ENCODE measurements at regions not wholly inside any gene's neighbourhood (a gene's known extent, or its start where the extent isn't known, plus 50 kb on each side); places are given as distances from the start of the nearest gene placed in this dataset.

DNA sequence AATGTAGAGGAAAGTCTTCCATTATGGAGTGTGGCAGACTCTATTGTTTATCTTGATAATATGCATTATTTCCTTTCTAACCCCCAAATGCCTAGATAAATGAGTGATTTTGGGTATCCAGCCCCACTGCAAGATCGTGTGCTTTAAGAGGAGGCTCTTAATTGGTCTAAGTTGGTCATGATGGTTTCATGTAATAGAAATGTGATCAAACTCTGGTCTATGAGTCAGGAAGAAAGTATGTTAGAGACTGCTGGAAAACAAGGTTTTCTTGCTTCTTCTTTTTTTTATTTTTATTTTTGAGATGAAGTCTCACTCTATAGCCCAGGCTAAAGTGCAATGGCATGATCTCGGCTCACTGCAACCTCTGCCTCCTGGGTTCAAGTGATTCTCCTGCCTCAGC is 344.5 kb upstream of the TNP1 start:
- peaks cover 11% of the 10 kb centered on the region for H3K4me1 ChIP-seq (ENCODE audit: insufficient read depth, low read length, poor library complexity, severe bottlenecking)
- ChIA-PET CTCF (no interaction called here), POLR2A (ENCODE audit: low non-redundant PET) (no interaction called here)
- no peaks in the 10 kb centered on the region for H3K9me3 ChIP-seq (ENCODE audit: low read depth, low read length, poor library complexity, severe bottlenecking)
- no TSS peak for BruUV-seq (replicated peaks)
- no peaks in the 10 kb centered on the region for H3K27me3 ChIP-seq (replicated peaks; ENCODE audit: insufficient read depth, low read depth, low read length, poor library complexity)
- intact Hi-C loops (cut with micrococcal nuclease; ENCODE audit: unreplicated experiment), result no loop called here
- DNase-seq (ENCODE audit: low spot score), result no peak
- H3K36me3 ChIP-seq (ENCODE audit: insufficient read depth, low read length, poor library complexity, severe bottlenecking), result no peaks in the 10 kb centered on the region
- no peak overlapping the region for H3K27ac ChIP-seq (ENCODE audit: low read depth, low read length, poor library complexity, severe bottlenecking)
- H3K4me3 ChIP-seq (ENCODE audit: low read depth, low read length, poor library complexity, severe bottlenecking), result no peak overlapping the region
- TF ChIP-seq EZH2 (IDR thresholded peaks at IDR 0.05; ENCODE audit: borderline replicate concordance, low read depth, low read length, poor library complexity, severe bottlenecking), result no peak
- TF ChIP-seq, protein P1, sequence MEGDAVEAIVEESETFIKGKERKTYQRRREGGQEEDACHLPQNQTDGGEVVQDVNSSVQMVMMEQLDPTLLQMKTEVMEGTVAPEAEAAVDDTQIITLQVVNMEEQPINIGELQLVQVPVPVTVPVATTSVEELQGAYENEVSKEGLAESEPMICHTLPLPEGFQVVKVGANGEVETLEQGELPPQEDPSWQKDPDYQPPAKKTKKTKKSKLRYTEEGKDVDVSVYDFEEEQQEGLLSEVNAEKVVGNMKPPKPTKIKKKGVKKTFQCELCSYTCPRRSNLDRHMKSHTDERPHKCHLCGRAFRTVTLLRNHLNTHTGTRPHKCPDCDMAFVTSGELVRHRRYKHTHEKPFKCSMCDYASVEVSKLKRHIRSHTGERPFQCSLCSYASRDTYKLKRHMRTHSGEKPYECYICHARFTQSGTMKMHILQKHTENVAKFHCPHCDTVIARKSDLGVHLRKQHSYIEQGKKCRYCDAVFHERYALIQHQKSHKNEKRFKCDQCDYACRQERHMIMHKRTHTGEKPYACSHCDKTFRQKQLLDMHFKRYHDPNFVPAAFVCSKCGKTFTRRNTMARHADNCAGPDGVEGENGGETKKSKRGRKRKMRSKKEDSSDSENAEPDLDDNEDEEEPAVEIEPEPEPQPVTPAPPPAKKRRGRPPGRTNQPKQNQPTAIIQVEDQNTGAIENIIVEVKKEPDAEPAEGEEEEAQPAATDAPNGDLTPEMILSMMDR (conservative IDR thresholded peaks at IDR 0.05; ENCODE audit: low read depth, low read length), result no peak

GRCh38 chr2:217203086-217203485 is 343.2 kb upstream of the TNP1 start:
- peaks cover 11% of the 10 kb centered on the region for H3K4me1 ChIP-seq (ENCODE audit: insufficient read depth, low read length, poor library complexity, severe bottlenecking)
- intact Hi-C loops (cut with micrococcal nuclease; ENCODE audit: unreplicated experiment), result no loop called here
- no peak for DNase-seq (ENCODE audit: low spot score)
- CTCF ChIA-PET, result no interaction called here
- H3K9me3 ChIP-seq (ENCODE audit: low read depth, low read length, poor library complexity, severe bottlenecking), result no peaks in the 10 kb centered on the region
- no peak overlapping the region for H3K4me3 ChIP-seq (ENCODE audit: low read depth, low read length, poor library complexity, severe bottlenecking)
- BruUV-seq (replicated peaks), result no TSS peak
- no peaks in the 10 kb centered on the region for H3K27me3 ChIP-seq (replicated peaks; ENCODE audit: insufficient read depth, low read depth, low read length, poor library complexity)
- no peak overlapping the region for H3K27ac ChIP-seq (ENCODE audit: low read depth, low read length, poor library complexity, severe bottlenecking)
- H3K36me3 ChIP-seq (ENCODE audit: insufficient read depth, low read length, poor library complexity, severe bottlenecking), result no peaks in the 10 kb centered on the region
- TF ChIP-seq, protein P1 (conservative IDR thresholded peaks at IDR 0.05; ENCODE audit: low read depth, low read length), result no peak
- no peak for TF ChIP-seq EZH2 (IDR thresholded peaks at IDR 0.05; ENCODE audit: borderline replicate concordance, low read depth, low read length, poor library complexity, severe bottlenecking)
- POLR2A ChIA-PET (ENCODE audit: low non-redundant PET), result no interaction called here

- Histone ChIP-seq H3K27me3 (replicated peaks; ENCODE audit: insufficient read depth, low read depth, low read length, poor library complexity) (no peaks in the 10 kb centered on the region), H3K36me3 (ENCODE audit: insufficient read depth, low read length, poor library complexity, severe bottlenecking) (no peaks in the 10 kb centered on the region), H3K9me3 (ENCODE audit: low read depth, low read length, poor library complexity, severe bottlenecking) (no peaks in the 10 kb centered on the region), H3K27ac (ENCODE audit: low read depth, low read length, poor library complexity, severe bottlenecking) (no peak overlapping the region), H3K4me1 (ENCODE audit: insufficient read depth, low read length, poor library complexity, severe bottlenecking) (no peaks in the 10 kb centered on the region), H3K4me3 (ENCODE audit: low read depth, low read length, poor library complexity, severe bottlenecking) (no peak overlapping the region)
- no peak for TF ChIP-seq EZH2 (IDR thresholded peaks at IDR 0.05; ENCODE audit: borderline replicate concordance, low read depth, low read length, poor library complexity, severe bottlenecking)
- TF ChIP-seq, protein P1 (conservative IDR thresholded peaks at IDR 0.05; ENCODE audit: low read depth, low read length), result no peak
- DNase-seq (ENCODE audit: low spot score), result no peak
- CTCF ChIA-PET, result no interaction called here
- intact Hi-C loops (cut with micrococcal nuclease; ENCODE audit: unreplicated experiment), result no loop called here
- POLR2A ChIA-PET (ENCODE audit: low non-redundant PET), result no interaction called here
- BruUV-seq (replicated peaks), result no TSS peak
These were observed 339.4 kb upstream of the TNP1 start for GRCh38 chr2:217199255-217199630.
